ENCODE measurements at regions not wholly inside any gene's neighbourhood (a gene's known extent, or its start where the extent isn't known, plus 50 kb on each side); places are given as distances from the start of the nearest gene placed in this dataset.

DNA sequence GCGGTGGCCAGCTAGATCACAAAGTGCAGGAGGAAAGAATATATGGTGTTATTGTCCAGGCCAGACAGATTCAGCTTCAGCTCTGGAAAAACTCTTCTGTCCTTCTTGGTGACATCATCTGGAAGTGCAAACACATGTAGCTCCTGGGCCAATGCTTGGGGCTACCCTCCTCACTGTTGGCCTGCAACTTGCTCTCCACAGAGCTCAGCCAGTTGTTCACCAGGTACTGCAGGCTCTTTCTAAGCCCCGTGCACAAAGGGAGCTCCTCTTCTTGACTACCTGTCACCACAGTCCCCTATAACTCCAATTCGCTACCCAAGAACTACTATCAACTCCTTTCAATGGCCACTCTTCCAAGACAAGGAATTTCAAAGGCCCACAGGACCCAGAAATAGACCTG is 1175.9 kb upstream of the CDH9 start:
- DNase-seq: no peak

DNA sequence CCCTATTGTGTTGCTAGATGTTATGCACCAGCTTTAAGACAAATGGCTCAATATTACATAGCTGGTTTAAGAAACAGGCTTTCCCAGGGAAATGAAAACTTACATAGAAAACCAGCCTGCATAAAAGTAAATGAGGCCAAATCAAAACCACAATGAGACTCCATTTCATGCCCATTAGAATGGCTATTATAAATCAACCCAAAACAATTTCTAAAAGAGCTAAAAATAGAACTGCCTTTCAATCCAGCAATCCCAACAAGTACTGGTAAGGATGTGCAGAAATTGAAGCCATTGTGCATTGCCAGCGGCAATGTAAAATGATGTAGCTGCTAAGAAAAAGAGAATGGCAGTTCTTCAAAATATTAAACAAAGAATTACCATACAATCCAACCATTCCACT is 1170.0 kb upstream of the CDH9 start:
- no peak for DNase-seq

DNA sequence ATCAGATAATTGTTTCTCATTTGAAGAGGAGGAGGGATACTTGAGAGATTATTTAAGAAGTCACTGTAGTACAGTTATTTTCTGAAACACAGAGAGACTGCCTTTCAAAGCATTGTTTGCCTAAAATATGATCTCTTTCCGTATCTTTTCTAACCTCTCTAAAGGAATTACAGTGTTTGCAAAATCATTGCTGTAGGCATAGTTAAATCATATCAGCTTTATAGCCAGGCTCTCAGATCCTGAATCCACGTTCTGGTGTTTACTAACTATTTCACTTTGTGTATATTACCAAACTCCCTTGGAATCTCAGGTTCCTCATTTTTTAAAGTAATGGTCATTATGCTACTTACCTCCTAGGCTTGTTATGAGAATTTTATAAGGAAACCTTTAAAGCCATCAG is 1151.6 kb upstream of the CDH9 start:
- no peak for DNase-seq

DNA sequence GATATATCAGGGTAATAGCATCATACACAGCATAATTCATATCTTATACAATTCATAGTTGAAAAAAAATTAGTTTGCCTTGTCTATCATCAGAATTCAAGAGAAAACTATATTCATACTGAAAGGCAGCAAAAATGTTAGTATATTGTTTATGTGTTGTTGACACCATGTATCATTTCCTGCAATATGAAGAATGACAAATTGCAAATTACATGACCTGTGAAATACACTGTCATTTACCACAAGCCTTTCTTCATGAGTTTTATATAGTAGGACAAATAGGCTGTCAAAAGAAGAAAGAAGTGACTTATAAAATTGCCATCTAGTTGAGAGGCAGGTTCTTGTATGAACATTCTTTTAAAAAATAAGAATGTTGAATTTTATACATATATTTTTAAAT is 1136.3 kb upstream of the CDH9 start:
- DNase-seq: no peak

DNA sequence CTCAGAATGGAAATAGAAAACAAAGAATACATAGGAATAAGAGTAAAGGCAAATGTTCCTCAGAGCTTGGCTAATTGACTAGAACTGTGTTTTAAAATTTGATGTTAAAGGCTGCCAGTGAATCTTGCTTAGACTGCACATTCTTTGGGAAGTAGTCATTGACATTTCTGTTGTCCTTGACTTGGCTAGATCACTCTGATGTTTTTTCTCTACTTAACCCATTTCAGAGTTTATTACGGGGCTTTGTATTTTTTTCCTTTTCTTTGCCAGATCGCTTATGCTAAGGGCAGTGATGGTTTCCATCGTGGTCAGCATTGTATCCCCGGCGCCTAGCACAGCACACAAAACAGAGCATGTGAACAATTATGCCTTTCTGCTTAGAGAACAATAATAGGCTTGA is 1126.7 kb upstream of the CDH9 start:
- no peak for DNase-seq

DNA sequence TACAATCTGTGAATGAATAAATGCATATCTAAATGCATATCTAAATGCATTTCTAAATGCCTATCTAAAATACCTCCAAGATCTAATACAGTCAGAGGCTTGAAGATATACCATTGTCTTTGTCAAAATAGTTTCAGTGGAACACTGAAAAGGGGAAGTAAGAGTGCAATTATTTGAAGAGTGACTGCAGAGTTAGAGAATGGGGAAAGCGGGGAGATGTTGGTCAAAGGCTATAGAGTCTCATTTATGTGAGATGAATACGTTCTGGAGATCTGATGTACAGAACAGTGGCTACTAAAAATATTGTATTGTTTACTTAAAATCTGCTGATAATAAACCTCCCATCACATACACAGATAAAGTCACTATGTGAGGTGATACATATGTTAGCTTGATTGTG is 1126.2 kb upstream of the CDH9 start:
- DNase-seq: no peak

DNA sequence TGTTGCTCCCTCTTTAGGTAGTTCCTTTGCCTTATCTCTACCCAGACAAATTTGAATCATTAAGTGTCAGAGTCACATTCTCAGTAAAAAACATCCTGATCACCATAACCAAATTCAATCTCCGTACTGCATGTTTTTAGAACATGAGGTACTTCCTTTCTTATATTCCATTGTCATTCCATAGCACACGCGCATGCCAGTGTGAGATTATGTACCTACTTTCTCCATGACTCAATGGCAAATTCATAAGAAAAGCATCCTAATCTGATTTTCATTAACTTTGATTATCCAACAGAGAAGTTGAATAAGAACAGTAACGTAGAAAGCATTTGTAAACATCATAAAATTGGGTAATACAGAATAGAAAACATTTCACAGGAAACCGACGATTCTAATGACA is 1118.6 kb upstream of the CDH9 start:
- DNase-seq: no peak

DNA sequence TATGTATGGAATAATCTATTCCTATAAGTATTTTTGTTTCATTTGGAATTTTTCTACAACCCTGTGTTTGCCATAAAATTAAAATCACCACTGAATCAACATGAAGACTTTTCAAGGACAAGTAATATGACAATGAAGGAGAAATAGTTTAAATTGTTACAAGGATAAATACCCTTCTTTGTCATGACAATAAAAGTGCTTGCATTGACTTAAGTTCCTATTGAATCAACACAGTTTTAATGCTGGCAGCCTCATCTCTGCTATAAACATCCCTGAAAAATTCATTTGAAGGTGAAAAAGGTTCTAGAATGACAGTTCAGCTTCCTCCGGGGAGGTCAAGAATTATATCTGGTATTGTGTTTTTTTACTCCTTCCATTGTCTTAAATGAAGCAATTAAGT is 1105.1 kb upstream of the CDH9 start:
- no peak for DNase-seq

DNA sequence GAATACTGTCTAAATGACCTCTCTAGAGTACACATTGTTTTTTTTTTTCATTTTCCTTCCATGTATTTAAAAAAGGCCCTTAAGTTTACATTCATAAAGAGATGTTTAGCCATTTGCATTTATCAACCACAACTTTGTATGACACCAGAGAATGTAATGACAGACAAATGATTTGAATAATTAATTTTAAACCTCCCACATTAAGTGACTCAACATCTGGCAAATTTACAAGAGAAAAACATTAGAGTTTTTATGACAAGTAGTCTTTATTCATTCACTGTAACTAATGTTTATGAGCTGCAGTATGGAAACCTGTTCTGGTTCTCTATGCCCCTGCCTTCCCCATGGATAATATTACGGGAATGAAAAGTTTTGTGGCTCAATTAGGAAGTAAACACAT is 1093.8 kb upstream of the CDH9 start:
- DNase-seq: no peak

DNA sequence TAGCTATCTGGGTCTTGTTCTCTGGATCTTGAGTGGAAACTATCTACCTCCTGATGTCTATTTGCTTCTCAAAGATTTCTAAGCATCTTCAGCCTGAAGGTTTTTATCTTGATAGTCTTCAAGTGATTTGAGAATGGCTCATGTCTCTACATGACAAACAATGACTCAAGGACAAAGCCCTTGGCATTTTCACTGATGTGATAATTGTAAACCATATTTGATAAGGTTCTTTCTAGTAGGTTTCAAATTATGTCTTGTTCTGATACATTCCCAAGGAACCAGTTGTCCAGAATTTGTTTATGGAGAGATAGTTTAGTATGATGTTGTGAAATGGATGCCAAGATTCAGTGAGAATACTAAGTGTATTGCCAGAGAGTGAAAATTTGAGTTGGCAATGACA is 1079.3 kb upstream of the CDH9 start:
- DNase-seq: no peak

DNA sequence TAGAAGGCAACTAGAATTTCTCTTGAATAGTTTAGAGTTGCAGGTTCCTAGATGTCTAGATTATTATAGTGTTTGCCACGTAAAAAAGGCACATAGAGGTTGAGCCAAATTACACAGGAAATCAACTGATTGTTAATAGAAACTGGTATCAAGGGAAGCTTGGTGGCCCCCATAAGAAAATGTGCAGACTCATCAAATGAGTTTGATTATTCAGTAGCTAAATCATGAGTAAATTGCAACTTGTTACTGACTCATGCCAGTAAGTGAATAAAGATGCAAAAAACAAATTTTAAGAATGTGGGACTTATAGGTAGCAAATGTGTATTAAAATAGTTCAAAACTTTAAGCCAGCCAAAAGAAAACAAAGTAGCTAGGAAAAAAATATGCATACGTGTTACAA is 1078.9 kb upstream of the CDH9 start:
- no peak for DNase-seq

DNA sequence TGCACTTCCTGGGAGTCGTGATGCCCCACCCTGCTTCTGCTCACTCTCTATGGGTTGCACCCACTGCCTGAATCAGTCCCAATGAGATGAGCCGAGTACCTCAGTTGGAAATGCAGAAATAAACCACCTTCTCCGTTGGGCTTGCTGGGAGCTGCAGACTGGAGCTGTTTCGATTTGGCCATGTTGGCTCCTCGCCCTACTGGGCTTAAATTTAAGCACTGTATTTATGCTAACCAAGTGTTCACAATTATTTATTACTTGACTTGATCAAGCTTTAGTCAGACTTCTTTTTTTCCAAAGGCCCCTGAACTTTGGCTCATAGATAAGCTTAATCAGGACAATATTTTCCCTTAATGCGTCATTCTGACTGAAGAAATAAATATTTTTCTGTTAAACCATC is 1072.4 kb upstream of the CDH9 start:
- DNase-seq: no peak

DNA sequence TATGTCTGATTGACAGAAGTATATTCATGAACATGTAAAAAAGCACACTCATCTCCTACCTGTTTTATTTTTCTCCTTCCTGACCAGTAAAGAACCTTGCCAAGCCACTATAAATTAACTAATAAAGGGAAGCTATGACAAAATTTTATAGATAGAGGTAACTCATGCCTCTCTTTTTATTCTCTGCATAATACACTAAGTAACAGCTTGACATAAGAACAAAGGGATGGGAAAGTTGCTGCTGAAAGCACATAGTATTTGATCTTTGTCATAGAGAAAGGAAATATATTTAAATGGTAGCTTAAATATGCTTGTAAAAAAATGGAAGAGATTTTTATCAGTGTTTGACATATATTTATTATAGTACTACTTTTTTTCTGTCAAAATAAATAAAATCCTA is 1065.7 kb upstream of the CDH9 start:
- no peak for DNase-seq

DNA sequence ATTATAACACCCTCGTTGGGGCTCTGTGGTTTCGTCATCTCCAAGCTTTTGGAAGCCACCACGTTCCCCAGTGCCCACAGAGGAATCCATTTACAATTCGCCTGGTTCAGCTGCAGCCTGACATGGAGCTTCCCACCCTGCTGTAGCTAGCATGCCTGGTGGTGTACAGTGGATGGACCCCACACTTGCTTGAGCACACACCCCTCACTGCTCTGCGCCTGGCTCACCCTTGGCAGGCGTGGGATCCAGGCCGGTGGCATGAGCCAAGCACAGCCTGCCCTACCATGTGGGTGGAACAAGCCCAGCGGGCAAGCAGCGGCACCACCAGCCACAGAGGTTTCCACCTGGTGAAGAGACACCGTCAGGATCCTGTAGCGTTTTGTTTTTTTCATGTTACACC is 1045.7 kb upstream of the CDH9 start:
- DNase-seq: no peak

DNA sequence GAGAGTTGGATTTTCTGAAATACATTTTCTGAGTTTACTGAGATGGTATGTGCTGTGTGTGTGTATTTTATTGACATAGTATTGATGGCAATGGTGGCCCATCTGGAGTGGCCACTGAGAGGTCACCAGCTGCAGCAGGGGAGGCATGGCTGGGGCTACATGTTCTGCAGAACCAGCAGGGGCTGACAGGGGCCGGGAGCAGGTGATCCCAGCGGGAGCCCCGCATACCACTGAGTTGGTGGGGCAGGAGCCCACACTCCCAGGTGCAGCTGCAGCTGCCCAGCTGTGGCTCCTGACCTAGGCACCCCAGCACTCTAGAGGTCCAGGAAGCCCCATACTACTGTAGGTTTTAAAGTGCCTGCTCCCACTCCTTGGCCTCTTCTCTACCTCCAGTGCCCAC is 1044.2 kb upstream of the CDH9 start:
- no peak for DNase-seq

DNA sequence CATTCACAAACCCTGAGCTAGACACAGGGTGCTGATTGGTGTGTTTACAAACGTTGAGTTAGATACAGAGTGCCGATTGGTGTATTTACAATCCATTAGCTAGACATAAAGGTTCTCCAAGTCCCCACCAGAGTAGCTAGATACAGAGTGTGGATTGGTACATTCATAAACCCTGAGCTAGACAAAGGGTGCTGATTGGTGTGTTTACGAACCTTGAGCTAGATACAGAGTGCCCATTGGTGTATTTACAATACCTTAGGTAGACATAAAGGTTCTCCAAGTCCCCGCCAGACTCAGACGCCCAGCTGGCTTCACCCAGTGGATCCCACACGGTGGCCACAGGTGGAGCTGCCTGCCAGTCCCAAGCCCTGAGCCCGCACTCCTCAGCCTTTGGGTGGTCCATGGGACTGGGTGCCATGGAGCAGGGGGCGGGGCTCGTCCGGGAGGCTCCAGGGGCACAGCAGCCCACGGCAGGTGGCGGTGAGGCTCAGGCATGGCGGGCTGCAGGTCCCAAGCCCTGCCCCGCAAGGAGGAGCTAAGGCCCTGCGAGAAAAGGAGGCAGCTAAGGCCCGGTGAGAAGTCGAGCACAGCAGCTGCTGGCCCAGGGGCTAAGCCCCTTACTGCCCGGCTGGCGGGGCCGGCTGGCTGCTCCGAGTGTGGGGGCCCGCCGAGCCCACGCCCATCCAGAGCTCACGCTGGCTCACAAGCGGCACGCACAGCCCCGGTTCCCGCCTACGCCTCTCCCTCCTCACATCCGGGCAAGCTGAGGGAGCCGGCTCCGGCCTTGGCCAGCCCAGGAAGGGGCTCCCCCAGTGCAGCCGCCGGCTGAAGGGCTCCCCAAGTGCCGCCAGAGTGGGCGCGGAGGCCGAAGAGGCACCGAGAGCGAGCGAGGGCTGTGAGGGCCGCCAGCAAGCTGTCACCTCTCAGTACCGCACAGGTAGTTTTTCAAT is 1039.2 kb upstream of the CDH9 start:
- no peak for DNase-seq

DNA sequence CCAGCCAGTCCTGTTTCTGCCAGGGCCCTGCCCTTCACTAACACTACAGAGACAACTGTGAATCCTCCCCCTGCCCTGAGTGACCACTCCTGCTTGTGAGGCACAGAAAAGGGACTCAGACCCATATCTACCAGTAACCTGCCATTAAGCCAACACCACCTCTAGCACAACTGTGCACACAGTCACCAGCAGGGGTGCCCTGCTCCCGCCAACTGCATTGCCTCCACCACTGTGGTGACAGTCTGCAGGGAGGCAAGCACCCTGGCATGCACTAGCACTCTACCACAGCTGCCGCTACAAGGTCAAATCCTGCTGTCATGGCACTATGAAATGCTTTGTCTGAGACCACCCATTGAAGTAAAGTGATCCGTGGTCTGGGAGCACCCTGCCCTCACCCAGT is 1028.5 kb upstream of the CDH9 start:
- DNase-seq: no peak

DNA sequence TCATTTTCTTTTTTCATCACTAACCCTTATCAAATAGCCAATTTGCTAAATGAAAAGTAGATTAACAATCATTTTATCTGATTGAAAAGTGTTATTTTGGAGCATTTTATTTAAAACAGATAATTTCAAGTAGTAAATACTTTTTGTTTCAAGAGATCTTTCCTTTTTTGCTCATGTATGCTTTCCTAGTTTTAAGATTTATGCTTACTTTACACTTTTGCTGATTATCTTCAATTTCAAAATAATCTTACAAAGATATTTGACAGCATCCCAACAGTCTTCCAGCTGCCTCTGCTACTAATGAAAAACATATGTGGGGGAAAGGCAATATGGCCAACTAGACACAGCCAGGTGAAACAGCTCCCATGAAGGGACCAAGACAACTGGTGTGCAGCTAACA is 1027.3 kb upstream of the CDH9 start:
- no peak for DNase-seq

DNA sequence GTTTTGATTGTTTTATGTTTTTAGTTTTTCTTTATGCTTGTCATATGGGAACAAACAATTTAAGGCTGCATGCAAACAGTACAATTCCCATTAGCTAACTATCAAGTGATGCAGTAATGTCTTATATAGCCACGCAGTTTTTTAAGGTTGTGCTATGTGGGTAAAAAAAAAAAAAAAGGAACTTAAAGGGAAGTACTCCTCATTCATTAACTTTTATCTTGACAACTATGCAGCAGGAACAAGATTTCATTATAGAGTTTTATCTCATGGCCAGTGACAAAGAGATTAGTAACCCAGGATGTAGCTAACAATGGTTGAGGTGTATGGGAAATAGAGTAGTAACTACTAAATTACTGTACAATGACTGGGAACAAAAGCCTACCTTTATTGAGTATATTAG is 1008.2 kb upstream of the CDH9 start:
- DNase-seq: no peak

DNA sequence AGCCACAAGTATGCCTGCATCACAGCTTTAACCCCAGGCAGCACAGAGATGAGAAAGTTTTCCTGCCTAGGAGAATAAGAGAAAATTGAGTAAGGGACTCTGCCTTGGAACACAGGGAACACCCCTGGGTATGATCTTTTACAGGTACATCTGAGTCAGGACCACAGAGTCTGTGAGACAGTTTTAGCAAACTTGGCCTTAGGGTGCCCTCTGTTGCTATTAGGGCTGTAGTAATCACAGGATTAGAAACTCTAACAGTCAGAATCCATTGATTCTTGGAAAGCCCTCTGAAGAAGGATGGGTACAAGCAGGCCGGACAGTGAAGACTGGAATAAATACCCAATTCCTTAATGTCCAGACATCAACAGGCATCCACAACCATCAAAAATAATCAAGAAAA is 989.5 kb upstream of the CDH9 start:
- DNase-seq: no peak

DNA sequence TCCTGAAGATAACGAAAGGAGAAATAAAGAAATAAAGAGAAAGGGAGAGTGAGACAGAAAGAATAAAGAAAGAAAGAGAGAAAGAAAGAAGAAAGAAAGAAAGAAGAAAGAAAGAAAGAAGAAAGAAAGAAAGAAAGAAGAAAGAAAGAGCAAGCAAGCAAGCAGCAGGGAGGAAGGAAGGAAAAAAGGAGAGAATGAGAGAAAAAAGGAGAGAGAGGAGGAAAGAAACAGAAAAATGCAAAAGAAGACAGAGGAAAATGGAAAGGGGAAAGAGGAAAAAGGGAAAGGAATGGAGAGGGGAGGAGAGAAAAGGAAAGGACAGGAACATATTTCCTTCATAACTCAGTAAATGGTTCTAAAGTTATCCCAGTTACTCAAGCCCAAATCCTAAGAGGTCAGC is 978.8 kb upstream of the CDH9 start:
- DNase-seq: no peak

DNA sequence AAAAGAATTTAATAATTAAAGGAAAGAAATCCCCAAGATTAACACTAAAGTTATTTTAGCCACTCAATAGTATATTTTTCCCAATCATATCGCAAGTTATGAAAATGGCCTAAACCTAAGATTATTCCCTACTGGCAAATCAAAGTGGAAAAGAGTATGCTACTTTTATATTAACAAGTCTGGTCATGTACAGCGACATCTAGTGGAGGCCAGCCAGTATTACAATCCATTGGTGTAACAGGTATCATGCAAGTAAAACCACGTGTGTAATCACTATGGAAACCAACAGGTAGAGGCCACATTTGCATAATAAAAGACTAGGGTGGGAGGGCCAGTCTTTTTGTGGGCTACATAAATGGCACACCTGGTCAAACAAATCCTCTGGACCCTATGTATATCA is 976.4 kb upstream of the CDH9 start:
- DNase-seq: no peak

DNA sequence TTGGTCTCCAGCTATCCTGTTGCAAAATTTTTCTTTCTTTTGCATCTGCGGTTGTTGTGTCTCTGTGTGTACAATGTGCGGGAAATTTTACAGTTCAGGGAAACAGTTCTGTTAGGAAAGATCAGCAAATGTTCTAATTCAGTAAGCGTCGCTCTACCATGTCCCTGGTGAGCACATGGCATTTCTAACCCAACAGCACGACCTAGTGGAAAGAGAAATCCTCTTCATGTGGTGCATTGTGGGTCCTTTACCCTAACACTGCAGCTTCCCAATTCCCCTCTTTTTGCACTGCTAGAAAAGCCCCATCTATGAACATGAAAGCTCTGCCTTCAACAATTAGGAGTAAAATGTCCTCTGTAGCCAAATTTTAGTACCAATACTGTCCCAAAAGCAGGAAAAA is 974.2 kb upstream of the CDH9 start:
- no peak for DNase-seq

DNA sequence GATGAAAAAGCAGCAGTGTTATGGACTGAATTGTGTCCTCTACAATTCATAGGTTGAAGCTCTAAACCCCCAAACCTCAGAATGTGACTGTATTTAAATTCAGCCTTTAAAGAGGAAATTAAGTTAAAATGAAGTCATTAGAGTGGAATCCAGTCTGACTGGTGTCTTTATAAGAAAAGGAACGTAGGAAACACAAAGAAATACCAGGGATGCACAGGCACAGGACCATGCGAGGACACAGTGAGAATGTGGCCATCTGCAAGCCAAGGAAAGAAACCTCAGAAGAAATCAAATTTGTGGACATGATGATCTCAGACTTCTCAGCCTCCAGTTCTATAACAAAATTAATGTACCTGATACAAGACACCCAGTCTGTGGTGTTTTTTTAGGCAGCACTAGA is 971.2 kb upstream of the CDH9 start:
- DNase-seq: no peak

DNA sequence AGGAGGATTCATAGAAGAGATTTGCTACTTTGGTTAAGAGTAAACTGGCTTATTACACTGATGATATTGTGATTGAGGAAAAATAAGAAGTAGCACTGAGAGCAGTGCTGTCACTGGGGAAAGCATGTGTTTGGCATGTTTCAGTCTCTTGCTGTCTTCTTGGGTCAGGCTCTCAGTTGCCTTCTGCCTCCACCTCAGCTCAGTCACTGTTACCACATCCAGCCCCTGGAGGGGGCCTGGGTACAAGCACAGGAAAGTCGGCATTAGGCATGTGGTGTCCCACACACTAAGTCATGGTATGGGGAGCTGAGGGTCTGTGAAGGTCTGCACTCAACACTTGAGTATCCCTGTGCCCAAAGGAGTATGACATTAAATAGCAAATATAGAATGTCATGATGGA is 958.3 kb upstream of the CDH9 start:
- no peak for DNase-seq
